Stimulated activated CD8-positive, alpha-beta memory T cell treated with anti-CD3 and anti-CD28 coated beads, Interleukin-4, amount 100 ng/mL, for 24 hours (primary cell): ENCODE measurements at regions not wholly inside any gene's neighbourhood (a gene's known extent, or its start where the extent isn't known, plus 50 kb on each side); places are given as distances from the start of the nearest gene placed in this dataset.

Experiments used
- DNase-seq: peaks from one replicate; pipeline ENCODE4 v3.0.0-alpha.2; 2020; ENCODE audit warnings: low read depth

DNA sequence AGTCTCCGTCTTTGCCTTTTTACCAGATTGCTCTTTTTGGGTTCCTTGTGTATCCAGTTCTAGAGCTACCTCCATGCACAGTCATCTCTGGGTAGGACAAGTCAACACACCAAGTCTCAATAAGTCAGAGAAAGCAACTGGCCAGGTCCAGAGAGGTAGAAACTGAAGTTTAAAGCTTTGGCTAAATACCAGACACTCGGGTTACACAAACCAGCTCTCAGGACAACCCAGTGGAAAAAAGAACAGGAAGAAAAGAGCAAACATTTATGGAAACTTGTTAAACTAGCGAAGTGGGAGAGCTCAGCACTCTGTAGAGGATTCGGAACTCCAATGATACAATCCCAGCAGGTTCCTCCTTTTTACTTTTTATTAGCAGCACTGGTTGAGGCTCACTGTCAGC is 291.0 kb upstream of the CPEB2 start:
- DNase-seq = no peak

- no peak for DNase-seq
These were observed 285.6 kb upstream of the CPEB2 start for GRCh38 chr4:14716691-14717090.

GRCh38 chr4:14719053-14719452 is 283.2 kb upstream of the CPEB2 start:
- DNase-seq = no peak

- DNase-seq = no peak
These were observed 275.8 kb upstream of the CPEB2 start for GRCh38 chr4:14726441-14726840.

DNA sequence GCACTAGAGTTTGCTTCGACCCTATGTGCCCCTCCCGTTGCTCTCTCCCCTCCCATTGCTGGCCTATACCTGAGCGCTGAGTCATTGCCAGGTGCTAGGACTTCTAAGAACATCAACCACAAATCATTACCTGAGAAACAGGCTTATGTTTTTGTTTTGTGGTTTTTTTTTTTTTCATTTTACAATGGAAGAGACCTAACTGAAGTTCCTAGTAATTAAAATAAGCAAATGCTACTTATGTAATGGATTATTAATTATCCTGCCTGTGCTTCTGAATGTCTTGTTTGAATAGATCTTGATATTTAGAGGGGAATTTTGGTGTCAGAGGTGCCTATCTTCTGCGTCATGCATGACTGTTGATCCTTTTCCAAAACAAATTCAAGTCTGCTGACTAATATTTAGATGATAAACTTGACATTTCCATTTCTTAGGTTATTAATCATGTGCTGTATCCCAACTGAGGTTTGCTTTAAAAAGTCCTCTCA is 275.4 kb upstream of the CPEB2 start:
- DNase-seq = no peak

DNA sequence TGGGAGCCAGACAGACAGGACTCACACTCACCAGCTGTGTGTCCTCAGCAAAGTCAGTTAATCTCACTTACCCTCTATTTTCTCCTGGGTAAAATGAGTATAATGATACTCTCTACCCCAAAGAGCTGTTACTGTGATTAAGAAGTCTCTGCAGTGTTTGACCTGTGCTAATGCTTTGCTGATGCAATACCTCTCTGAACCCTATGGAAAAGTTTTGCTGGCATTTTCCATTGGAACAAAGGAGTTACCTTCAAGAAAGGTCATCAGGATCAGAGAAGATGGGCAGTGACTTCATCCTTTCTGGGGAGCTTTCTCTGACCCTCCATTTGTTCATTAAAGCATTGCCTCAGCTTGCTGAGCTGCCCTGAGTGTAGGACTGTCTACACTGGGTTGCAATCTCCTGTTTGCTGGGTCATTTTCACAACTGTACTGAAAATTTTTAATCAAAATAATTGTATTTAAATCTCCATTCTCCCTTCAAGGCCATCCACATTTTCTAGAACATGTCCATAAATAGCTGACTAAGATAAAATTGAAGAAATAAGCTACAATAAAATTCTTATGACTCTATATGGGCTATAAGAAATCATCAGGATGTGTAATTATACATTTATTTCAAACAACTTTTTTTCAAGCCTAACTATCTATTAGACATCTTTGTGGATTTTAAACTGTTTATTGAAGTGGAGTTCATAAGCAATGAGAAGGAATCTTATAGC is 272.8 kb upstream of the CPEB2 start:
- no peak for DNase-seq

DNA sequence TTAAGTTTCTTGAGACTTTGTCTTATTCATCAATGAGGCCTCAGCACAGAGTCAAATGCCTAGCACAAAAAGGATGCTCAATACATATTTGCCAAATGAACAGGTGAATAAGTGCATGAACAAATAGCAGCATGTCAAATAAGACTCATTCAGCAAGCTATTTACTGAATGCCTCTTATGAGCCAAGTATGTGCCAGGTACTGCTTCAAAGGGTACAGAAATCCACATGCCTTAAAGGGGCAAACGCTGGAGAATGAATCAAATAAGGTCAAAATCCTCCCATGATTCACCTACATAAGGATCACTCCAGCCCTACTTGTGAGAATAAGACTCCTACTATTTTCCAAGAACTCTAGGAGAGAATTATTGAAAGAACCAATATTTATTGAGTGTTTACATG is 260.2 kb upstream of the CPEB2 start:
- no peak for DNase-seq

GRCh38 chr4:14743172-14743571 is 259.1 kb upstream of the CPEB2 start:
- DNase-seq = no peak

DNA sequence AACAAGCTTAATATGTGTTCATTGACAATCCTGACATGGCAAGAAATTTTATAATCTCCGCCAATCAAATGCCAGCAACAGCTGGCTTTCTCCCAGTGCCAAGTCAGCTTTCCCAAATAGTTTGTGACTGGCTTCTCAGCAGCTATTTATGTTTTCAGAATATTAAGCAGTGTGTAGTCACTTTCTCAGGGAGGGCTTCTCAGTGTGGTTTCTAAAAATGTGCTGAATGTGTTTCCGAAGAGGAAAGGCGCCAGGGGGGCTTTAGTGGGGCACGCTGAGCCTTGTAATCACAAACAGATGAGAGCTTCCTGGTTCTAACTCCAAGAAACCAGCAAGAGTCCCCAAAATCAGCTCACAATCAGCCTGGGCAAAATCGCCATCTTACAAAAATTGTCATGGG is 258.7 kb upstream of the CPEB2 start:
- no peak for DNase-seq

- DNase-seq = no peak
These were observed 257.9 kb upstream of the CPEB2 start for GRCh38 chr4:14744346-14744745.

DNA sequence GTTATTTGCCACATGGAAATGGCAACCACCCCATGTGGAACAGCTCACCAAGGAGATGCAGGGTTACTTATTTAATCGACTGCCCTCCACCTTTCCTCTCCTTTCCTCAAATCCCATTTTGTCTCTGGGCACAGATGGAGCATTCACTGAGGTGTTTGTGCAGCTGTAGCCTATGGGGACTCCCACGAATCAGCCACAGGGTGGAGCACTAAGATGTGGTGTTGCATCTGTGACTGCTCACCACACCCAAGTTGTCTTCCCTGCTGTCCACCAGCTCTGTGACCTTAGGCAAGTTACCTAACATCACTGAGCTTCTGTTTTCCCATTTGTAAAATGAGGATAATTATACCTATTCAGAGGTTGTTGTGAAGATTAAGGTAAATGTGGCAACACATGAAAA is 252.4 kb upstream of the CPEB2 start:
- no peak for DNase-seq

DNA sequence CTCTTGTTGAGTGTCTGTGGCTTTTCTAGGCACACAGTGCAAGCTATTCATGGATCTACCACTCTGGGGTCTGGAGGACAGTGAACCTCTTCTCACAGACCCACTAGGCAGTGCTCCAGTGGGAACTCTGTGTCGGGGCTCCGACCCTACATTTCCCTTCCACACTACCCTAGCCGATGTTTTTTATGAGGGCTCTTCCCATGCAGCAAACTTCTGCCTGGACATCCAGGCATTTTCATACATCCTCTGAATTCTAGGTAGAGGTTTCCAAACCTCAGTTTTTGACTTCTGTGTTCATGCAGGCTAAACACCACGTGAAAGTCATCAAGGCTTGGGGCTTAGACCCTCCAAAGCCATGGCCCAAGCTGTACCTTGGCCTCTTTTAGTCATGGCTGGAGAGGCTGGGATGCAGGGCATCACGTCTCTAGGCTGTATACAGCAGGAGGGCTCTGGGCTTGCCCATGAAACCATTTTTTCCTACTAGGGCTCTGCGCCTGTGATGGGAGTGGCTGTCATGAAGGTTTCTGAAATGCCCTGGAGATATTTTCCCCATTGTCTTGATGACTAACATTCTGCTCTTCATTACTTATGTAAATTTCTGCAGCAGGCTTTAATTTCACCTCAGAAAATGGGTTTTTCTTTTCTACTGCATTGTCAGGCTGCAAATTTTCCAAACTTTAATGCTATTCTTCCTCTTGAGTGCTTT is 249.8 kb upstream of the CPEB2 start:
- DNase-seq = no peak

GRCh38 chr4:14767142-14767541 is 235.1 kb upstream of the CPEB2 start:
- no peak for DNase-seq

- DNase-seq = no peak
These were observed 233.8 kb upstream of the CPEB2 start for GRCh38 chr4:14768449-14768848.

GRCh38 chr4:14769993-14770392 is 232.3 kb upstream of the CPEB2 start:
- no peak for DNase-seq

DNA sequence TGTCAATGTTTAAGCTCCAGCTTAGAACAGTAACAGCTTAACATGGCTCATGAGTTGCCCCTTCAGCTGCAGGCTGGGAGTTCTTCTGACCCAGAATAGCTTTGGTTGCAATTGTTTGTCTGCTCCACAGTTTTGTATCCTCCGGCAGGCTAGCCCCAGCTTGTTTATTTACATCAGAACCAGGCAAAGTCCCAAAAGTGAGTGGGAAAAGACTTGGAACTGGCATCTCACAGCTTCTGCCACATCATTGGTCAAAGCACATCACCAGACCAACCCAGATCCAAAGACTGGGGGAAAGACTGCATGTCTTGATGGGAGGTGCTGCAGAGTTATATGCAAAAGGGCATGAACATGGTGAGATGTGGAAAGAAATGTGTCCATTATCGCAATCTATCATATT is 231.2 kb upstream of the CPEB2 start:
- DNase-seq = no peak

DNA sequence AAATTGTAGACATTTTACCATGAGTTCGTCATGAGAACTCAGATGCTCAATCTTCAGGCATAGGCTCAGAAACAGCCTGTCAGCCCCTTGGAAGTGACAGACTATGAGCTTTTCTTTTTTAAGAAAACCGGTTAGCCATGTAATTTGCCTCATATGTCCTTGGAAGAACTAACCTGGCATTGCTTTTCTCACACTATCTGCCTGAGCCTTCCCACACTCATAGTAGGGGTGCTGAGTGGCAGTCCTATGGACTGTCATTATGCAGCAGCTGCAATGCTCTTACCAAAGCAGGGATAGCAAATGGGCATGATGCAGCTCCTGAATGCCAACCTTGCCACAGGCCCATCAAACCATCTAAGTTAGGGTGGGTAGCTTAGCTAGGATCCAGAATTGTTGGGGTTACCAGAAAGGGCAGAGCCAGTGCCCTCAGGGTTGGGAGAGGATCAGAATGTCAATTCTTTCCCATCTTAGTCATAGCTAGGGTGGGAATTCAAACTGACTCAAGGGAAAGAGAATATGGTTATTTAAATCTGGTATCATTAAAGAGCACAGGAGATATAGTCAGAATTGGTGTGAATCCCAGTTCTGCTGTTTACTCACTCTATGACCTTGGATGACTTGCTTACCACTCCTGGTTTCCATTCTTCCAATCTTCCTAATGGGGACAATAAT is 230.6 kb upstream of the CPEB2 start:
- DNase-seq = no peak

- no peak for DNase-seq
These were observed 229.9 kb upstream of the CPEB2 start for GRCh38 chr4:14772388-14772787.

GRCh38 chr4:14783011-14783877 is 219.0 kb upstream of the CPEB2 start:
- peak; percentile 5 for DNase-seq

DNA sequence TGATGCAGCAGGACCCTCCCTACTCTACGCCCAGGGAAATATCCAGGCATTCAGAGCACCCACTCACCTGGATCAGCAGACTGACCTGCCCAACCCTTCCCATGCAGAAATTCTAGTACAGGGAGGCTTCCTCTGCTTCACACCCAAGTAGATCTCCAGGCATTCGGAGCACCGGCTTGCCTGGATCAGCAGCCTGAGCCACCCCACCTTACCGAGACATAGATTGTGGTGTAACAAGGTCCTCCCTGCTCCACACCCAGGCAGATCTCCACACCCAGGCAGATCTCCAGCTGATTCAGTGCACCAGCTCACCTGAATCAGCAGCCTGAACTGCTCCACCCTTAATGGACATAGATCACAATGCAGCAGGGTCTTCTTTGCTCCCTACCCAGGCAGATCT is 215.1 kb upstream of the CPEB2 start:
- no peak for DNase-seq

GRCh38 chr4:14787894-14788293 is 214.4 kb upstream of the CPEB2 start:
- no peak for DNase-seq

GRCh38 chr4:14790494-14790893 is 211.8 kb upstream of the CPEB2 start:
- DNase-seq = no peak
